ENCODE measurements at regions not wholly inside any gene's neighbourhood (a gene's known extent, or its start where the extent isn't known, plus 50 kb on each side); places are given as distances from the start of the nearest gene placed in this dataset.

DNA sequence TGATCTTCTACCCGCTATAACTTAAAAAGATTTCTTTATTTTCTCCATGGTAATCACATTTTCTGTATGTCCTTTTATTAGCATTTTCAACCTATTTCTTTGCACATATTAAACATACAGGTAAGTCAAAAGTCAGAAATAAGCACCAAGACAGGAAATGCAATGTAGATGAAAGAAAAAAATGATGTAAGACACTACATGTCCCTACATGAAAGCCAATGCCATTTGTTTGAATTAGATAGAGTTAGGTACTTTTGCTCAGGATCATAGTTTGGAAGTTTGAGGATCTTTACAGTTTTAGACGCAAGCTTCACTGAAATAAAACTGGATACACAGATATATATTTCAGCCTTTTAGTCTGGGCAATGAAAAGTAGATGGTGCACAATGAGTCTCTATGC lies 453.1 kb upstream of the MEF2C start:
- H3K27me3 ChIP-seq (ENCODE audit: control insufficient read depth in 2 of 2, insufficient read depth in 2 of 2, low read length in 2 of 2), result no peaks in the 10 kb centered on the region
- H3K4me3 ChIP-seq (replicated peaks in 1 of 3; ENCODE audit: insufficient read depth in 1 of 3, low read depth in 1 of 3, low read length in 3 of 3), result no peak overlapping the region
- DNase-seq (ENCODE audit: low read depth, low spot score), result no peak
- H3K9me3 ChIP-seq (replicated peaks; ENCODE audit: control insufficient read depth, insufficient read depth, low read length), result no peaks in the 10 kb centered on the region
- H3K79me2 ChIP-seq (ENCODE audit: control insufficient read depth, insufficient read depth, low read length), result no peaks in the 10 kb centered on the region
- FAIRE-seq, result no peak
- CTCF ChIA-PET, result no interaction called here
- no peak overlapping the region for H3K4me2 ChIP-seq (ENCODE audit: insufficient read depth, low read length)
- H4K20me1 ChIP-seq (replicated peaks; ENCODE audit: control insufficient read depth, extremely low read depth, insufficient read depth, low read length), result no peaks in the 10 kb centered on the region
- H3K4me1 ChIP-seq (ENCODE audit: control insufficient read depth, extremely low read depth, insufficient read depth, low read length), result no peaks in the 10 kb centered on the region
- H3K9me1 ChIP-seq (replicated peaks; ENCODE audit: control insufficient read depth, extremely low read depth, insufficient read depth, low read length), result no peaks in the 10 kb centered on the region
- H3K36me3 ChIP-seq (ENCODE audit: control insufficient read depth in 2 of 2, extremely low read depth in 1 of 2, insufficient read depth in 2 of 2, low read length in 2 of 2), result no peaks in the 10 kb centered on the region
- POLR2A ChIA-PET, result no interaction called here
- no TSS peak for BruUV-seq (replicated peaks)
- intact Hi-C loops (cut with micrococcal nuclease) (no loop called here), dilution Hi-C loops (cut with MboI; ENCODE audit: extremely low pct_ligation_motif_present, low sequenced_read_pairs) (no loop called here)
- no peak overlapping the region for H3K9ac ChIP-seq (replicated peaks; ENCODE audit: extremely low read depth, insufficient read depth, low read length)
- no peak overlapping the region for H3K27ac ChIP-seq (ENCODE audit: insufficient read depth, low read depth, low read length)
- TF ChIP-seq POLR2AphosphoS5 (IDR thresholded peaks at IDR 0.05; ENCODE audit: insufficient read depth, low read depth, low read length) (no peak), JUN (IDR thresholded peaks at IDR 0.05; ENCODE audit: borderline replicate concordance, insufficient read depth, insufficient read length, low read depth) (no peak), POLR2A (IDR thresholded peaks at IDR 0.05; ENCODE audit: low read depth, low read length) (no peak), GATA2 (IDR thresholded peaks at IDR 0.05; ENCODE audit: insufficient read depth, insufficient read length, low read depth, low read length) (no peak), MYC (IDR thresholded peaks at IDR 0.05; ENCODE audit: low read depth, low read length) (no peak), FOS (IDR thresholded peaks at IDR 0.05; ENCODE audit: borderline replicate concordance, insufficient read depth, low read length) (no peak), EZH2 (IDR thresholded peaks at IDR 0.05; ENCODE audit: borderline replicate concordance, low read depth, low read length, severe bottlenecking) (no peak)
- TF ChIP-seq, protein P1, sequence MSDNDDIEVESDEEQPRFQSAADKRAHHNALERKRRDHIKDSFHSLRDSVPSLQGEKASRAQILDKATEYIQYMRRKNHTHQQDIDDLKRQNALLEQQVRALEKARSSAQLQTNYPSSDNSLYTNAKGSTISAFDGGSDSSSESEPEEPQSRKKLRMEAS (IDR thresholded peaks at IDR 0.05; ENCODE audit: insufficient read depth, insufficient read length), result no peak
- TF ChIP-seq, protein P2, sequence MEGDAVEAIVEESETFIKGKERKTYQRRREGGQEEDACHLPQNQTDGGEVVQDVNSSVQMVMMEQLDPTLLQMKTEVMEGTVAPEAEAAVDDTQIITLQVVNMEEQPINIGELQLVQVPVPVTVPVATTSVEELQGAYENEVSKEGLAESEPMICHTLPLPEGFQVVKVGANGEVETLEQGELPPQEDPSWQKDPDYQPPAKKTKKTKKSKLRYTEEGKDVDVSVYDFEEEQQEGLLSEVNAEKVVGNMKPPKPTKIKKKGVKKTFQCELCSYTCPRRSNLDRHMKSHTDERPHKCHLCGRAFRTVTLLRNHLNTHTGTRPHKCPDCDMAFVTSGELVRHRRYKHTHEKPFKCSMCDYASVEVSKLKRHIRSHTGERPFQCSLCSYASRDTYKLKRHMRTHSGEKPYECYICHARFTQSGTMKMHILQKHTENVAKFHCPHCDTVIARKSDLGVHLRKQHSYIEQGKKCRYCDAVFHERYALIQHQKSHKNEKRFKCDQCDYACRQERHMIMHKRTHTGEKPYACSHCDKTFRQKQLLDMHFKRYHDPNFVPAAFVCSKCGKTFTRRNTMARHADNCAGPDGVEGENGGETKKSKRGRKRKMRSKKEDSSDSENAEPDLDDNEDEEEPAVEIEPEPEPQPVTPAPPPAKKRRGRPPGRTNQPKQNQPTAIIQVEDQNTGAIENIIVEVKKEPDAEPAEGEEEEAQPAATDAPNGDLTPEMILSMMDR (IDR thresholded peaks at IDR 0.05; ENCODE audit: extremely low read depth in 1 of 2, insufficient read depth in 1 of 2, low read depth in 1 of 2, low read length in 2 of 2), result no peak
- no peak overlapping the region for H2AFZ ChIP-seq (ENCODE audit: low read depth, low read length)

All from endothelial cell of umbilical vein (primary cell).